ENCODE measurements at regions not wholly inside any gene's neighbourhood (a gene's known extent, or its start where the extent isn't known, plus 50 kb on each side); places are given as distances from the start of the nearest gene placed in this dataset.
"Not testable (repeated sequence)": the region's sequence is repeated elsewhere in the genome, so short reads cannot be mapped to it uniquely, and the experiment has no call there.

GRCh38 chr4:120290553-120290952 lies 223.9 kb upstream of the MAD2L1 start:
- ATAC-seq (ENCODE audit: low read depth) (no peak), DNase-seq (ENCODE audit: low spot score in 2 of 2) (no peak)
- Mint-ChIP-seq H3K36me3 (no peaks in the 10 kb centered on the region), H3K27me3 (no peaks in the 10 kb centered on the region), H3K4me1 (no peaks in the 10 kb centered on the region), H3K4me3 (no peak overlapping the region), H3K9me3 (no peaks in the 10 kb centered on the region), H3K27ac (no peak overlapping the region)

- H3K9me3 Mint-ChIP-seq = no peaks in the 10 kb centered on the region
- H3K27me3 Mint-ChIP-seq = no peaks in the 10 kb centered on the region
These were observed 220.2 kb upstream of the MAD2L1 start for GRCh38 chr4:120286813-120287212.

DNA sequence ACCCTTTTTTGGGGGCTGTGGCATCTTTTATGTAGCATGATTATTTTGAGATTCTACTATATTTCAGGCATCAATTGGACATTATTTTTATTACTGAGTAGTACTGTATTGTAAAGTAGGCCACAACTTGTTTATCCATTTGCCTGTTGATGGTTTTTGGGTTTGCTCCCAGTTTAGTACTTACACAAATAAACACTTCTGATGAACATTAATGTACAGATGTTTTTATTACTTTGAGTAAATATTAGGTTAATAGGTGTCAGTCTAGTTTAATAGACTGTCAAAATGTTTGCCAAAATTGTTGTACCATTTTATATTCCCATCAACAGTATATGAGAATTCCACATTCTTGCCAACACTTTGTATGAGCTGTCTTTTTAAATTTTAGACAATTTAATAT lies 214.9 kb upstream of the MAD2L1 start:
- Mint-ChIP-seq H3K27me3 (no peaks in the 10 kb centered on the region), H3K9me3 (no peaks in the 10 kb centered on the region), H3K36me3 (no peaks in the 10 kb centered on the region), H3K27ac (no peak overlapping the region), H3K4me3 (no peak overlapping the region), H3K4me1 (no peaks in the 10 kb centered on the region)
- no peak for DNase-seq (ENCODE audit: low spot score in 2 of 2)
- no peak for ATAC-seq (ENCODE audit: low read depth)

More at GRCh38 chr4:120286813-120287212, 220.2 kb upstream of the MAD2L1 start:
- no peaks in the 10 kb centered on the region for H3K4me1 Mint-ChIP-seq
- H3K27ac Mint-ChIP-seq = no peak overlapping the region
- no peak overlapping the region for H3K4me3 Mint-ChIP-seq
- ATAC-seq (ENCODE audit: low read depth) (no peak), DNase-seq (ENCODE audit: low spot score in 2 of 2) (no peak)
- H3K36me3 Mint-ChIP-seq = no peaks in the 10 kb centered on the region

DNA sequence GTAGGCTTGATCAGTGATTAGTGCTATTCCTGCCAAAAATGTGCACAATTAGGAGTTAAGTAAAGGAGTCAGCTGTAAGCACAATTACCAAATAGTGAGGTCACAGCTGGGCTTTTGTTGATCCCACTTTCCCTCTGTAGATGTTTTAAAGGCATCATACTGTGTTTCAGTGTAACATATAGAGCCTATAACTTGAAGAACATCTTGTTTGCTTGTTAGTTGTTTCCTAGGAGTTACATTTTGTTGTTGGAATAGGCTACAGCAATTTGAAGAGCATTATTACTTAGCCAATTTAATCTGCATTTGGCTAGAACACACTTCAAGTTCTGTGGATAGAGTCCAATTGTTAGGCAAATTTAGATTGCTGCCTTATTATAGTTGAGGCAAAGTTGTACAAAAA lies 210.7 kb upstream of the MAD2L1 start:
- H3K27ac Mint-ChIP-seq = no peak overlapping the region
- peaks cover 1% of the 10 kb centered on the region for H3K27me3 Mint-ChIP-seq
- DNase-seq (ENCODE audit: low spot score in 2 of 2) = no peak
- H3K4me3 Mint-ChIP-seq = no peak overlapping the region
- no peaks in the 10 kb centered on the region for H3K4me1 Mint-ChIP-seq
- ATAC-seq (ENCODE audit: low read depth) = no peak
- H3K9me3 Mint-ChIP-seq = no peaks in the 10 kb centered on the region
- no peaks in the 10 kb centered on the region for H3K36me3 Mint-ChIP-seq

DNA sequence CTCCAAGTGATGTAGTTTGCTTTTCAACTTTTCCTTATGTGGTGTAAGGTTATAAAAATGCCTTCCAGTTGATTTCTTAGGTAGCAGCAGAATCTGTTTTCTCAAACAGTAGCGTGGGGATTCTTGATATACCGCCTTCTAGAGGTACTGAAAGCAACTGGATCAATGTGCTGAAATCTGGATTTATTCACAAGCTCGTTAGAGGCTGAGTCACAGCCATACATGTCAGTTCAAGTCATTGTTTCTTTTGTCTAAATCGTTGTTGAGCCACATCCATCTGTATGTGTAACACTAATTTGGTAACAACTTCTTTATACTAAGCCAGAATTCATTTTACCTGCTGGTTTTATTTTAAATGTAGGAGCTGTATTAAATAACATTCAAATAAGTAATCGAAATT lies 200.0 kb upstream of the MAD2L1 start:
- H3K36me3 Mint-ChIP-seq = no peaks in the 10 kb centered on the region
- peaks cover under 1% of the 10 kb centered on the region for H3K9me3 Mint-ChIP-seq
- H3K27me3 Mint-ChIP-seq = no peaks in the 10 kb centered on the region
- H3K27ac Mint-ChIP-seq = no peak overlapping the region
- no peak for DNase-seq (ENCODE audit: low spot score in 2 of 2)
- ATAC-seq (ENCODE audit: low read depth) = no peak
- H3K4me3 Mint-ChIP-seq = no peak overlapping the region
- H3K4me1 Mint-ChIP-seq = no peaks in the 10 kb centered on the region

- H3K36me3 Mint-ChIP-seq = no peaks in the 10 kb centered on the region
- no peaks in the 10 kb centered on the region for H3K4me1 Mint-ChIP-seq
- DNase-seq (ENCODE audit: low spot score in 2 of 2) (no peak), ATAC-seq (ENCODE audit: low read depth) (no peak)
- no peaks in the 10 kb centered on the region for H3K27me3 Mint-ChIP-seq
- no peak overlapping the region for H3K4me3 Mint-ChIP-seq
- H3K9me3 Mint-ChIP-seq = peaks cover 2% of the 10 kb centered on the region
- H3K27ac Mint-ChIP-seq = no peak overlapping the region
These were observed 197.0 kb upstream of the MAD2L1 start for GRCh38 chr4:120263618-120264017.

- H3K9me3 Mint-ChIP-seq = peaks cover 2% of the 10 kb centered on the region
- no peak for ATAC-seq (ENCODE audit: low read depth)
These were observed 194.5 kb upstream of the MAD2L1 start for GRCh38 chr4:120261117-120261516.

GRCh38 chr4:120256112-120256775 lies 189.6 kb upstream of the MAD2L1 start:
- not testable (repeated sequence) for ATAC-seq (ENCODE audit: low read depth); H3K27me3 Mint-ChIP-seq; H3K4me3 Mint-ChIP-seq; H3K4me1 Mint-ChIP-seq; H3K27ac Mint-ChIP-seq; DNase-seq (ENCODE audit: low spot score in 2 of 2); H3K9me3 Mint-ChIP-seq; H3K36me3 Mint-ChIP-seq

More at GRCh38 chr4:120261117-120261516, 194.5 kb upstream of the MAD2L1 start:
- no peaks in the 10 kb centered on the region for H3K27me3 Mint-ChIP-seq
- no peak overlapping the region for H3K27ac Mint-ChIP-seq
- no peak overlapping the region for H3K4me3 Mint-ChIP-seq
- H3K4me1 Mint-ChIP-seq = no peaks in the 10 kb centered on the region
- no peak for DNase-seq (ENCODE audit: low spot score in 2 of 2)
- H3K36me3 Mint-ChIP-seq = no peaks in the 10 kb centered on the region

DNA sequence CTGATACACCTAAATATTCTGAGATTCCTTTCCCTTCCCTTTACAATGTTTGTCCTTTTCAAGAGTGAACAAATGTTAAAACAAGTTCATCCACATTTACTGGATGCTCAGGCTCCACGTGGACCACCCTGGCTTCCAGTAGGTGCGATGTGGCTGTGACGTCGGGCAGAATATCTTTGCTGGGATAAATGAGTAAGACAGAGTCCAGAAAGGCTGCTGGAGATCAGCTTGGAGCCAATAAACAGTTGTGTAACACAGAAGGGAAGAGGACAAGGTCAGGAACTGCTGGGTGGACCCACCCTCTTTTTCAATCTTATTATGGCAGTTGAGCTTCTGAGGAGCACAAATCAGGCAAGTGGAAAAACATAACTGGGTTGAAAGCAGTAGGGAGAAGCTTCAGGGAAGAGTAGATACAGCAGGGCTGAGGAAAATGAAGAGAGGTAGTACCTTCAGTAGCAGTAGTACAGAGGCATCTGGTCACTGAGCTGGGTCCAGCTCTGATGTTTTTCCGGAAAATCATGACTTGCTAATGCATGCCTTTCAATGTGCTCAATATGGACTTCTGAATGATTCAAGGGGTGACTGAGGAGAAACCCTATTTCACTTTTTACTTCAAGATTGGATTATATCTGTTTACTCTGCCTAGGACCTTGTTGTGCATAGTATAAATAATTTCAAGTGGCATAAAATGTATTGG lies 171.8 kb upstream of the MAD2L1 start:
- Mint-ChIP-seq H3K36me3 (no peaks in the 10 kb centered on the region), H3K27ac (no peak overlapping the region), H3K4me3 (no peak overlapping the region), H3K27me3 (no peaks in the 10 kb centered on the region), H3K9me3 (no peaks in the 10 kb centered on the region), H3K4me1 (no peaks in the 10 kb centered on the region)
- DNase-seq (ENCODE audit: low spot score in 2 of 2) = no peak
- ATAC-seq (ENCODE audit: low read depth) = no peak

DNA sequence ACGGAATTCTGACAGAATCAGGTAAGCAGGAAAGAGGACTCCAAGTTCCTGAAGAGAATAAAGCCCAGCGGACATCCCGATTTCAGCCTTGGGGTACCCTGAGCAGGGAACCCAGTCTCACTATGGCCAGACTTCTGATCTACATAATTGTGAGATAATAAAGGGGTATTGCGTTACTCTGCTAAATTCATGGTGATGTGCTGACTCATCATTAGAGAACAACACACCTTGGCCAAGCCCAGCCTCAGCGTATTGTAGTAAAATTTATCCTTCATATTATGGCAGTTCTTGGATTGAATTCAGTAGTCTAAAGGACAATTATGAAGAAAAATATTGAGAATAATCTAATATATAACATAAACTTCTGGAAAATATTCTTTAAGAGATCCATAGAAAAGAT lies 170.2 kb upstream of the MAD2L1 start:
- no peaks in the 10 kb centered on the region for H3K4me1 Mint-ChIP-seq
- no peaks in the 10 kb centered on the region for H3K27me3 Mint-ChIP-seq
- no peak for DNase-seq (ENCODE audit: low spot score in 2 of 2)
- no peak for ATAC-seq (ENCODE audit: low read depth)
- H3K9me3 Mint-ChIP-seq = peaks cover 3% of the 10 kb centered on the region
- H3K27ac Mint-ChIP-seq = no peak overlapping the region
- no peaks in the 10 kb centered on the region for H3K36me3 Mint-ChIP-seq
- H3K4me3 Mint-ChIP-seq = no peak overlapping the region

- Mint-ChIP-seq H3K27me3 (no peaks in the 10 kb centered on the region), H3K27ac (no peak overlapping the region), H3K4me3 (no peak overlapping the region), H3K4me1 (no peaks in the 10 kb centered on the region), H3K36me3 (no peaks in the 10 kb centered on the region), H3K9me3 (peaks cover 5% of the 10 kb centered on the region)
- no peak for DNase-seq (ENCODE audit: low spot score in 2 of 2)
- no peak for ATAC-seq (ENCODE audit: low read depth)
These were observed 165.4 kb upstream of the MAD2L1 start for GRCh38 chr4:120232050-120232449.

GRCh38 chr4:120228086-120228485 lies 161.4 kb upstream of the MAD2L1 start:
- Mint-ChIP-seq H3K27me3 (no peaks in the 10 kb centered on the region), H3K9me3 (peaks cover 5% of the 10 kb centered on the region), H3K4me1 (no peaks in the 10 kb centered on the region), H3K36me3 (no peaks in the 10 kb centered on the region), H3K4me3 (no peak overlapping the region), H3K27ac (no peak overlapping the region)
- no peak for ATAC-seq (ENCODE audit: low read depth)
- no peak for DNase-seq (ENCODE audit: low spot score in 2 of 2)

DNA sequence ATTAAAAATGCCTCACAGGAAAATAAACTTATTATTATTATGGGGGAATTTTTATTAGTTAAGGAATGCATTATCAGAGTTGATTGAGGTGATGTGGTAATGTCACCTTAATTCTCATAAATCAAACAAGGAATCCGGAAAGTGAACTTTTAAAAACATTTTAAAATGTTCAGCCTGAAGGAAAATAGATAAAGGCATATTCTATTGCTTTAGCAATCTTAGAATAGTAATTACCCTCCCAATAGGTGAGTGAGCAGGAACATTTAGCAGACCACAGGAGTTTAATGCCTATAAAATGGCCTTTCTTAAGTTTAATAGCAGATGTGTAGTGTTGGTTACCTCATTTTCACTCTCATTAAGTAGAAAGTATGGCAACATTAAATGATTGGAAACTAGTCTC lies 160.9 kb upstream of the MAD2L1 start:
- no peak for ATAC-seq (ENCODE audit: low read depth)
- H3K4me3 Mint-ChIP-seq = no peak overlapping the region
- no peaks in the 10 kb centered on the region for H3K4me1 Mint-ChIP-seq
- peaks cover 5% of the 10 kb centered on the region for H3K9me3 Mint-ChIP-seq
- no peaks in the 10 kb centered on the region for H3K27me3 Mint-ChIP-seq
- no peak overlapping the region for H3K27ac Mint-ChIP-seq
- no peak for DNase-seq (ENCODE audit: low spot score in 2 of 2)
- no peaks in the 10 kb centered on the region for H3K36me3 Mint-ChIP-seq

GRCh38 chr4:120225527-120225926 lies 158.9 kb upstream of the MAD2L1 start:
- Mint-ChIP-seq H3K4me1 (no peaks in the 10 kb centered on the region), H3K27ac (no peak overlapping the region), H3K36me3 (no peaks in the 10 kb centered on the region), H3K27me3 (peaks cover 2% of the 10 kb centered on the region), H3K9me3 (no peaks in the 10 kb centered on the region), H3K4me3 (no peak overlapping the region)
- DNase-seq (ENCODE audit: low spot score in 2 of 2) = no peak
- ATAC-seq (ENCODE audit: low read depth) = no peak

- Mint-ChIP-seq H3K27me3 (peaks cover 2% of the 10 kb centered on the region), H3K4me1 (no peaks in the 10 kb centered on the region), H3K4me3 (no peak overlapping the region), H3K27ac (no peak overlapping the region), H3K36me3 (no peaks in the 10 kb centered on the region), H3K9me3 (no peaks in the 10 kb centered on the region)
- no peak for DNase-seq (ENCODE audit: low spot score in 2 of 2)
- no peak for ATAC-seq (ENCODE audit: low read depth)
These were observed 152.3 kb upstream of the MAD2L1 start for GRCh38 chr4:120218981-120219380.
